Heart right ventricle (tissue), 16 donors: ENCODE measurements at regions not wholly inside any gene's neighbourhood (a gene's known extent, or its start where the extent isn't known, plus 50 kb on each side); places are given as distances from the start of the nearest gene placed in this dataset.
A peak's percentile ranks its signal among the peaks of the same experiment; 100 is the strongest.
"Not testable (repeated sequence)": the region's sequence is repeated elsewhere in the genome, so short reads cannot be mapped to it uniquely, and the experiment has no call there.

Experiments used
- ATAC-seq, 8 donors: fragments of 200-7000 bp; cut with Tn5 transposase; one replicate each; pipeline ENCODE4 v1.9.1; 2020; ENCODE audit warnings: mild to moderate bottlenecking in 8 of 8, moderate library complexity in 8 of 8, moderate number of reproducible peaks in 1 of 8
- DNase-seq, 2 donors: peaks; one replicate each; pipeline ENCODE4 v3.0.0-alpha.2; 2020
- H3K27ac ChIP-seq, 10 donors: fragments of 200-600 bp; sonication (generic) in 2 of 10; one replicate each; pipeline versions ENCODE4 v1.5.0 to v1.8.0; 2020 to 2022; ENCODE audit warnings: mild to moderate bottlenecking in 3 of 10
- H3K27me3 ChIP-seq, 7 donors: fragments of 200-600 bp; one replicate each; pipeline ENCODE4 v1.8.0; 2021 to 2022; ENCODE audit warnings: mild to moderate bottlenecking in 2 of 7
- H3K36me3 ChIP-seq, 9 donors: fragments of 200-600 bp; sonication (generic) in 1 of 9; one replicate each; pipeline versions ENCODE4 v1.5.0 to v1.8.0; 2020 to 2022; ENCODE audit warnings: mild to moderate bottlenecking in 2 of 9
- H3K4me1 ChIP-seq, 9 donors: fragments of 200-600 bp; sonication (generic) in 1 of 9; one replicate each; pipeline versions ENCODE4 v1.5.0 to v1.8.0; 2020 to 2022; ENCODE audit warnings: mild to moderate bottlenecking in 4 of 9
- H3K4me3 ChIP-seq, 10 donors: fragments of 200-600 bp; sonication (generic) in 2 of 10; one replicate each; pipeline versions ENCODE4 v1.5.0 to v1.8.0; 2020 to 2022; ENCODE audit warnings: mild to moderate bottlenecking in 7 of 10, moderate library complexity in 2 of 10
- H3K9me3 ChIP-seq, 11 donors: fragments of 200-600 bp in 10 of 11; sonication (generic) in 2 of 11; one replicate each; pipeline versions ENCODE4 v1.5.0 to v1.8.0; 2013 to 2022; ENCODE audit warnings: mild to moderate bottlenecking in 2 of 11, control low read depth in 1 of 11, moderate library complexity in 1 of 11
- WGBS, 2 donors: extraction: QIAGEN DNeasy Blood & Tissue Kit; methylation state at CpG; one replicate each; pipeline ENCODE4 v1.1.7; 2013; ENCODE audit warnings: inconsistent platforms in 1 of 2; 5-methylcytosine and 5-hydroxymethylcytosine counted together
- intact Hi-C, 10 donors: fragments of 100-400 bp; cut with DNase I; formaldehyde crosslinking; loops; one replicate each; pipeline versions ENCODE4 v1.11.1 to v1.14.2; 2022
- TF ChIP-seq, protein P1 (sequence below), 9 donors: fragments of 200-600 bp; sonication (generic) in 2 of 9; IDR thresholded peaks; one replicate each; pipeline versions ENCODE4 v1.5.0 to v1.8.0; 2021 to 2022; ENCODE audit warnings: antibody characterized with exemption in 9 of 9, mild to moderate bottlenecking in 5 of 9, moderate library complexity in 1 of 9
- donor health status: Arrhythmogenic right ventricular cardiomyopathy.
- donor health status: ischemic (EF 13 %, LVEDD 7.1; RV severe dilation, severe dysfunction).
- donor health status: healthy with polysubstance abuse.
- donor health status: DM: no; HTN: yes; CAD: no.
- donor health status: DM: no; HTN: no; CAD: no.
- donor health status: ischemic (EF 25% LVEDD 6.9; RV normal size, moderate dysfunction).
- donor health status: ischemic (EF 25% LVEDD 5.7; RV mildly dilated, moderate dysfunction).
- donor health status: healthy.
- donor health status: DM: yes; HTN: yes; CAD: no.
- donor health status: Ischemic cardiomyopathy.
- donor health status: ischemic (EF 35%, LVEDD 5.7; RV mildly dilated, moderate dysfunction).
- donor health status: nonischemic (EF 11% LVEDD 7.7; RV severe dilation, severe dysfunction).
- donor health status: DM: yes; HTN: yes; CAD: no.
- donor health status: PGD.
- donor health status: ischemic (EF 29% LVEDD 5.4; RV normal size, mild dysfunction).
- donor health status: nonischemic (EF 23%, LVEDD 6.1; RV moderate dilation, normal function).

DNA sequence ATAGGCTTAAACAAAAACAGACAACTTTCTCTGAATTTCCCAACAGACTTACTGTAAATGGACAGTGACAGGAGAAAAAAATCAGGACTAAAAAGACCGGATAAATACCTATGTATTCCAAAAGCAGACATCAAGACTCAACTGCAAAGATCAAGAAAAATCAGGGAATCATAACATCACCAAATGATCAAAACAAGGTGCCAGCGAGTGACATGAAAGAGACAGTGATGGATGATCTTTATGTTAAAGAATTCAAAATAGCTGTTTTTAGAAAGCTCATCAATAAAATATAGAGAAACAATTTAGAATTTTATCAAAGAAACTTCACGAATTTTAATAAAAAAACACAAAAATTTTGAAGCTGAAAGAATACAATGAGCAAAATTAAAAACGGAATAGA is 952.5 kb upstream of the ATXN7L3B start:
- no peaks in the 10 kb centered on the region for H3K4me1 ChIP-seq
- intact Hi-C loops = no loop called here
- ATAC-seq (no peak), DNase-seq (no peak)
- H3K27ac ChIP-seq = no peak overlapping the region
- TF ChIP-seq, protein P1, sequence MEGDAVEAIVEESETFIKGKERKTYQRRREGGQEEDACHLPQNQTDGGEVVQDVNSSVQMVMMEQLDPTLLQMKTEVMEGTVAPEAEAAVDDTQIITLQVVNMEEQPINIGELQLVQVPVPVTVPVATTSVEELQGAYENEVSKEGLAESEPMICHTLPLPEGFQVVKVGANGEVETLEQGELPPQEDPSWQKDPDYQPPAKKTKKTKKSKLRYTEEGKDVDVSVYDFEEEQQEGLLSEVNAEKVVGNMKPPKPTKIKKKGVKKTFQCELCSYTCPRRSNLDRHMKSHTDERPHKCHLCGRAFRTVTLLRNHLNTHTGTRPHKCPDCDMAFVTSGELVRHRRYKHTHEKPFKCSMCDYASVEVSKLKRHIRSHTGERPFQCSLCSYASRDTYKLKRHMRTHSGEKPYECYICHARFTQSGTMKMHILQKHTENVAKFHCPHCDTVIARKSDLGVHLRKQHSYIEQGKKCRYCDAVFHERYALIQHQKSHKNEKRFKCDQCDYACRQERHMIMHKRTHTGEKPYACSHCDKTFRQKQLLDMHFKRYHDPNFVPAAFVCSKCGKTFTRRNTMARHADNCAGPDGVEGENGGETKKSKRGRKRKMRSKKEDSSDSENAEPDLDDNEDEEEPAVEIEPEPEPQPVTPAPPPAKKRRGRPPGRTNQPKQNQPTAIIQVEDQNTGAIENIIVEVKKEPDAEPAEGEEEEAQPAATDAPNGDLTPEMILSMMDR (IDR thresholded peaks at IDR 0.05) = no peak
- no peak overlapping the region for H3K4me3 ChIP-seq
- WGBS, 2 donors = 73 to 82% methylated on average over 4 of the region's 4 CpGs
- no peaks in the 10 kb centered on the region for H3K36me3 ChIP-seq
- H3K27me3 ChIP-seq = no peaks in the 10 kb centered on the region
- peaks cover 0 to 20% (median 0%) of the 10 kb centered on the region in 11 donors for H3K9me3 ChIP-seq

DNA sequence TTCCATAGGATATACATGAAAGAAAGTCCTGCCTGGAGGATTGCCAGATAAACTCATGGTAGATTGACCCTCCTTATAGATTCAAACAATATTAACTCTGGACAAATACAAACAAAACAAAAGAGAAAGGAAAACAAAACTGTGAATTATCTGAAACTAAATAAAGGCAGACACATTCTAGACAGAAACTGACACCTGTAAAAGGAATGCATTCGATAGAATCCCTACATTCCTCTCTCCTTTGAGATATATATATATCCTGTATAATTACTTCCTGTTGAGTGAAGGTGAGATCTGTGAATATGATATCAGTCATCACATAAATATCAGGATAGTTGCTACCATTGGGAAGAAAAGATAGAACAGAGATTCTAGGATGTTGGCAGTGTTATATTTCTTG is 948.4 kb upstream of the ATXN7L3B start:
- H3K4me1 ChIP-seq = no peaks in the 10 kb centered on the region
- WGBS, 2 donors = 75 to 83% methylated on average over 1 of the region's 1 CpG
- TF ChIP-seq, protein P1 (IDR thresholded peaks at IDR 0.05) = no peak
- intact Hi-C loops = no loop called here
- H3K27me3 ChIP-seq = no peaks in the 10 kb centered on the region
- H3K9me3 ChIP-seq = peaks cover 0 to 15% (median 0%) of the 10 kb centered on the region in 11 donors
- H3K4me3 ChIP-seq = no peak overlapping the region
- no peaks in the 10 kb centered on the region for H3K36me3 ChIP-seq
- ATAC-seq (no peak), DNase-seq (no peak)
- H3K27ac ChIP-seq = no peak overlapping the region

GRCh38 chr12:73598626-73599025 is 939.0 kb upstream of the ATXN7L3B start:
- no peak overlapping the region for H3K27ac ChIP-seq
- ATAC-seq (no peak), DNase-seq (no peak)
- intact Hi-C loops = no loop called here
- no peaks in the 10 kb centered on the region for H3K36me3 ChIP-seq
- WGBS, 2 donors = 57 to 67% methylated on average over 1 of the region's 1 CpG
- TF ChIP-seq, protein P1 (IDR thresholded peaks at IDR 0.05) = no peak
- H3K4me3 ChIP-seq = no peak overlapping the region
- no peaks in the 10 kb centered on the region for H3K9me3 ChIP-seq
- H3K4me1 ChIP-seq = no peaks in the 10 kb centered on the region
- H3K27me3 ChIP-seq = no peaks in the 10 kb centered on the region

DNA sequence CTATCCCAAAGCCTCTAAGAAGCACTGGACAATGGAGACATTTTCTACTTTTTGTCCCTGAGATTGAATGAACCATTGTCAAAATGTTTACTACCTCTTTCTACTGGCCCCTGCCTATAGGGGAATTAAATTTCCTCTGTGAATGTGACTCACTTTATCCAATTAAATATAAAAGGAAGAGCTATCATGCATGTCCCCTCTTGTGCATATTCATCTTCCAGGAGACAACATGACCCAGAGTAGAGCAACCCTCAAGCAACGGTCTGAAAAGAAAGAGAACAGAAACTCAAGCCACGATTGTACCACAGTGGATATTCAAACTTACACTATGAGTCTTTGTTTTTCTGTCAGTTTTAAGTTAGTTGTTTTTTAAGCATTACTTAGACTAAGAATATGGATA is 938.4 kb upstream of the ATXN7L3B start:
- TF ChIP-seq, protein P1 (IDR thresholded peaks at IDR 0.05) = no peak
- H3K9me3 ChIP-seq = no peaks in the 10 kb centered on the region
- no peak overlapping the region for H3K27ac ChIP-seq
- DNase-seq = no peak
- ATAC-seq = no peak
- no peak overlapping the region for H3K4me3 ChIP-seq
- H3K4me1 ChIP-seq = no peaks in the 10 kb centered on the region
- intact Hi-C loops = no loop called here
- no peaks in the 10 kb centered on the region for H3K27me3 ChIP-seq
- no peaks in the 10 kb centered on the region for H3K36me3 ChIP-seq
- WGBS, 2 donors = 59 to 62% methylated on average over 2 of the region's 2 CpGs

DNA sequence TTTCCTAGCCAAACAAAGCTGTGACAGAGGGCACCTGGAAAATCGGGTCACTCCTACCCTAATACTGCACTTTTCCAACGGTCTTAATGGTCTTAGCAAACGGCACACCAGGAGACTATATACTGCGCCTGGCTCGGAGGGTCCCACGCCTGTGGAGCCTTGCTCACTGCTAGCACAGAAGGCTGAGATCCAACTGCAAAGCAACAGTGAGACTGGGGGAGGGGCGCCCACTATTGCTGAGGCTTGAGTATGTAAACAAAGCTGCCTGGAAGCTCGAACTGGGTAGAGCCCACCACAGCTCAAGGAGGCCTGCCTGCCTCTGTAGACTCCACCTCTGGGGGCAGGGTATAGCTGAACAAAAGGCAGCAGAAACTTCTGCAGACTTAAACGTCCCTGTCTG is 931.7 kb upstream of the ATXN7L3B start:
- H3K27ac ChIP-seq, intact Hi-C loops, H3K4me3 ChIP-seq, ATAC-seq, H3K27me3 ChIP-seq, H3K36me3 ChIP-seq, H3K4me1 ChIP-seq: not testable (repeated sequence)
- H3K9me3 ChIP-seq = peaks cover 0 to 20% (median 0%) of the 10 kb centered on the region in 11 donors
- WGBS, 2 donors = 68 to 74% methylated on average over 9 of the region's 9 CpGs
- peak in 1 of 2 donors; percentile 2 for DNase-seq
